BLaER1 (cell line): ENCODE measurements at regions not wholly inside any gene's neighbourhood (a gene's known extent, or its start where the extent isn't known, plus 50 kb on each side); places are given as distances from the start of the nearest gene placed in this dataset.

ENCODE experiments used
- H3K27ac ChIP-seq: shearing (Covaris generic); formaldehyde crosslinking; 2 replicates; pipeline ENCODE4 v1.8.1; 2022
- H3K27me3 ChIP-seq: shearing (Covaris generic); formaldehyde crosslinking; 2 replicates; pipeline ENCODE4 v1.8.1; 2022
- H3K36me3 ChIP-seq: shearing (Covaris generic); formaldehyde crosslinking; 2 replicates; pipeline ENCODE4 v1.8.1; 2022
- H3K4me1 ChIP-seq: shearing (Covaris generic); formaldehyde crosslinking; 2 replicates; pipeline ENCODE4 v1.8.1; 2022
- H3K4me2 ChIP-seq: shearing (Covaris generic); formaldehyde crosslinking; 2 replicates; pipeline ENCODE4 v1.8.1; 2022
- H3K4me3 ChIP-seq: shearing (Covaris generic); formaldehyde crosslinking; 2 replicates; pipeline ENCODE4 v1.8.1; 2022
- H3K9ac ChIP-seq: shearing (Covaris generic); formaldehyde crosslinking; 2 replicates; pipeline ENCODE4 v1.8.1; 2022
- H3K9me3 ChIP-seq: shearing (Covaris generic); formaldehyde crosslinking; 2 replicates; pipeline ENCODE4 v1.8.1; 2022
- H4K20me1 ChIP-seq: shearing (Covaris generic); formaldehyde crosslinking; 2 replicates; pipeline ENCODE4 v1.8.1; 2022
- Cebpa-rat ChIP-seq: shearing (Covaris generic); IDR thresholded peaks from 2 replicates; pipeline ENCODE4 v1.8.1; 2022

DNA sequence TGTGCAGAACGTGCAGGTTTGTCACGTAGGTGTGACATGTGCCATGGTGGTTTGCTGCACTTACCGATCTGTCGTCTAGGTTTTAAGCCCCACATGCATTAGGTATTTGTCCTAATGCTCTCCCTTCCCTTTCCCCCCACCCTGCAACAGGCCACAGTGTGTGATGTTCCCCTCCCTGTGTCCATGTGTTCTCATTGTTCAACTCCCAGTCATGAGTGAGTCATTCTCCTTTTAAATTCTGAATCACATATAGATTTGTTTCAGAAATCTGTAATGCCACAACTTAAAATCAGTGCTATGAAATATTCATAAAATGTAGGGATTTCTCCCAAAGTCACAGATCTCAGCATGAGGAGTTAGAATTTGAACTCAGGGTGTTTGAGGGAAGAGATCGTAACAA is 552.5 kb upstream of the MBL2 start:
- Histone ChIP-seq H3K4me2 (no peak overlapping the region), H3K9ac (no peak overlapping the region), H3K27ac (no peak overlapping the region), H3K27me3 (no peaks in the 10 kb centered on the region), H3K4me3 (no peak overlapping the region), H3K9me3 (no peaks in the 10 kb centered on the region), H4K20me1 (no peaks in the 10 kb centered on the region), H3K4me1 (no peaks in the 10 kb centered on the region), H3K36me3 (no peaks in the 10 kb centered on the region)
- no peak for TF ChIP-seq Cebpa-rat

DNA sequence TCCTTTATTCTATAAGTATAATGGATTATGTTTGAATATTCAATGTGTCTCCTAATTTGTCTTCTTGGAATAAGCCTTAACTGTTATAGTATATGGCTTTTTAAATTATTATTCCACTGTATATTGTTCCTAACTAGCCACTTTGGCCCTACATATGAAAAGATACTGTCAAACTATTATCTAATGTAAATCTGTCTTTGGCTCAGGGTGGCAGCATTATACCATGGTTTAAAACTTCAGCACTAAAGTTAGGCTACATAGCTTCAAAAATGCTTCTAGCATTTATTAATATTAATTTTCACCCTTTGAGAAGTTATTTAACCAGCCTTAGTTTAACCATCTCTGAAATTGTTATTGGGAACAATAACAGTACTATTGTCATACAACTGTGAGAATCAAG is 543.1 kb upstream of the MBL2 start:
- Histone ChIP-seq H4K20me1 (no peaks in the 10 kb centered on the region), H3K4me2 (no peak overlapping the region), H3K36me3 (no peaks in the 10 kb centered on the region), H3K9ac (no peak overlapping the region), H3K4me3 (no peak overlapping the region), H3K27me3 (no peaks in the 10 kb centered on the region), H3K4me1 (no peaks in the 10 kb centered on the region), H3K9me3 (no peaks in the 10 kb centered on the region), H3K27ac (no peak overlapping the region)
- TF ChIP-seq Cebpa-rat, result no peak

DNA sequence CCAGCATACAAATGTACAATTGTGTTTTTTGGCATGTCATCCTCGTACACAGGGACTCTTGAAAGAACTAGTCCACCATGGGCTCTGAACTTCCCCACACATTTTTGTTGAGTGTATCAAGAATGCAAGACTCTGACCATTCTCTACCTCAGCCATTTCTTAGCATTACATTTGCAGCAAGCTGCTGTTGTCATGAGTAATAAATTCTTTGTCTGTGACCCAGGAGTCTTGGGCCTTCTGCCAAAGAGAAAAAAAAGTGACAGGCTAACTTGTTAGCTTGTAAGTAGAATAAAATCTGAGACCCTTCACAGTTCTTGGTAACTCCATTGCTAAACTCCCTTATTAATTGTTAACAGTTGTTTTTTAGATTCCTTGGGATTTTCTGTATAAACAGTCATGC is 542.3 kb upstream of the MBL2 start:
- no peaks in the 10 kb centered on the region for H3K36me3 ChIP-seq
- H3K27me3 ChIP-seq, result no peaks in the 10 kb centered on the region
- no peak overlapping the region for H3K9ac ChIP-seq
- no peaks in the 10 kb centered on the region for H3K4me1 ChIP-seq
- H3K27ac ChIP-seq, result no peak overlapping the region
- TF ChIP-seq Cebpa-rat, result no peak
- H3K9me3 ChIP-seq, result no peaks in the 10 kb centered on the region
- no peaks in the 10 kb centered on the region for H4K20me1 ChIP-seq
- H3K4me3 ChIP-seq, result no peak overlapping the region
- no peak overlapping the region for H3K4me2 ChIP-seq

DNA sequence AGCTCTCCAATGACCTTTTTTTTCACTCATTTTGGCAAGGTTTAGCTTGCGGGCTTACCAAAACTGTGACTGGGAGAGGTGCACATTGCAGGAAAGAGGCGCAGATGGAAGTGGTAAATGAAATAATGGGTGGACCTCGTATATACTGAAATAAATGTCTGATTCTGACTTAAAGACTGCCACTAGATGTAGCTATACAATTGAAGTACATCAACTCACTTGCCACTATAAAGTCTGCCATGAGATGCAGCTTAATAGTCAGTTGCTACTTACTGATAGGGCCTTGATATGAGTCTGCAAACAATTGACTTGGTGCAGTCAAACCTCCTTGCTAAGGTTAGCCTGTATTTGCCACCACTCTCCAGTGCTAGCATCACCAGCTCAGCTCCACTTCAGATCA is 525.9 kb upstream of the MBL2 start:
- no peak overlapping the region for H3K9ac ChIP-seq
- H3K4me3 ChIP-seq, result no peak overlapping the region
- H3K4me2 ChIP-seq, result no peak overlapping the region
- no peak overlapping the region for H3K27ac ChIP-seq
- H4K20me1 ChIP-seq, result no peaks in the 10 kb centered on the region
- H3K27me3 ChIP-seq, result no peaks in the 10 kb centered on the region
- TF ChIP-seq Cebpa-rat, result no peak
- no peaks in the 10 kb centered on the region for H3K9me3 ChIP-seq
- no peaks in the 10 kb centered on the region for H3K4me1 ChIP-seq
- H3K36me3 ChIP-seq, result no peaks in the 10 kb centered on the region

DNA sequence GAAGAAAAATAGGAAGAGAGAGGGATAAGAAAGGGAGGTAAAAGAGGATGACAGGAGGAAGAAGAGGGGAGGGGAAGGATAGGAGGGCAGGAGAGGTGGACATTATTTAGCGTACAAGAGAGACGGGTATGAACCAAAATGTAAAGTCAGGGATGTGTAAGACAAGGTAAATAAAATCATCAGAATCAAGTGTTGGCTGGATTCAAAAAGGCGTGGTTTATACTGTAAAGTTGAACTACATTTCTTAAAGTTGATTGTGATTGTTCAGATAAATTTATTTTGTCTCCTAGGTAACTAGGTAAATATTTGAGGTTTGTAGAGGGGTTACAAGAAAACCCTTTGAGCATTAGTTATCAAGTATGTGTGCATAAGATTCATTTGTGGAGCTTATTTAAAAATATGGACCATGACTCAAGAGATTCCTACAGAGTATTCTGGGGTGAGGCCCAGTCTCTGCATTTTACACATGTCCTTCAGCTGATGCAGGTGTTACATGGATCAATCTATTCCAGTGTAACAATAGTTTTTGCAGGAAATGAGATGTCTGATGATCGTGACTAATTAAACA is 512.1 kb upstream of the MBL2 start:
- Histone ChIP-seq H3K27ac (no peak overlapping the region), H3K4me1 (no peaks in the 10 kb centered on the region), H3K4me2 (no peak overlapping the region), H3K27me3 (no peaks in the 10 kb centered on the region), H3K4me3 (no peak overlapping the region), H3K9me3 (no peaks in the 10 kb centered on the region), H4K20me1 (no peaks in the 10 kb centered on the region), H3K9ac (no peak overlapping the region), H3K36me3 (no peaks in the 10 kb centered on the region)
- no peak for TF ChIP-seq Cebpa-rat

DNA sequence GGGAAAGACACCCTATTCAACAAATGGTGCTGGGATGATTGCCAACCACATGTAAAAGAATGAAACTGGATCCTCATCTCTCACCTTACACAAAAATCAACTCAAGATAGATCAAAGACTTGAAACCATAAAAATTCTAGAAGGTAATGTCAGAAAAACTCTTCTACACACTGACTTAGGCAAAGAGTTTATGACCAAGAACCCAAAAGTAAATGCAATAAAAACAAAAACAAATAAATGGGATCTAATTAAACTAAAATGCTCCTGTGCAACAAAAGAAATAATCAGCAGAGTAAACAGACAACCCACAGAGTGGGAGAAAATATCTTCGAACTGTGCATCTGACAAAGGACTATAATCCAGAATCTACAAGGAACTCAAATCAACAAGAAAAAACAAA is 504.2 kb upstream of the MBL2 start:
- Histone ChIP-seq H3K9ac (no peak overlapping the region), H3K4me3 (no peak overlapping the region), H3K9me3 (peaks cover 6% of the 10 kb centered on the region; the same call in 1 of the 2 replicates), H3K27me3 (no peaks in the 10 kb centered on the region), H3K4me2 (no peak overlapping the region), H3K36me3 (no peaks in the 10 kb centered on the region), H3K4me1 (no peaks in the 10 kb centered on the region), H4K20me1 (no peaks in the 10 kb centered on the region), H3K27ac (no peak overlapping the region)
- TF ChIP-seq Cebpa-rat, result no peak

DNA sequence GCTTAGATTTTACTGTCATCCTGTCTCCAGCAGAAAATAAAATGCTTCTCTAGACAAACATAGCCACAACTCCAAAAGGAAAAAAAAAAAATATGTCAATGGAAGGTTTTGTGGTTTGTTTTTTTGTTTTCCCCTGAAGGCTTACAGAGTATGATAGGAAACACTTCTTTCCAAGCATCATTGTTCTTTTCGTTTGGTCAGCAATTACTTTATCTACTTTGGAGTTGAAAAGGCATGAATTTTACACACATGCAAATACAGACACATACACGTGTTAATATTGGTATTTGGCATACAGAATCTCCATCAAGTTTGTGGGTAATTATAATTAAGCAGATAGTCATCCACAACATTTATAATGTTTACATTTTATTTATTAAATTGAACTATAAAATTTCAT is 496.9 kb upstream of the MBL2 start:
- no peaks in the 10 kb centered on the region for H3K36me3 ChIP-seq
- H3K27ac ChIP-seq, result no peak overlapping the region
- H3K4me1 ChIP-seq, result no peaks in the 10 kb centered on the region
- H3K27me3 ChIP-seq, result no peaks in the 10 kb centered on the region
- no peaks in the 10 kb centered on the region for H4K20me1 ChIP-seq
- H3K9me3 ChIP-seq, result peaks cover 3% of the 10 kb centered on the region; the same call in 1 of the 2 replicates
- H3K4me3 ChIP-seq, result no peak overlapping the region
- no peak for TF ChIP-seq Cebpa-rat
- H3K9ac ChIP-seq, result no peak overlapping the region
- no peak overlapping the region for H3K4me2 ChIP-seq

DNA sequence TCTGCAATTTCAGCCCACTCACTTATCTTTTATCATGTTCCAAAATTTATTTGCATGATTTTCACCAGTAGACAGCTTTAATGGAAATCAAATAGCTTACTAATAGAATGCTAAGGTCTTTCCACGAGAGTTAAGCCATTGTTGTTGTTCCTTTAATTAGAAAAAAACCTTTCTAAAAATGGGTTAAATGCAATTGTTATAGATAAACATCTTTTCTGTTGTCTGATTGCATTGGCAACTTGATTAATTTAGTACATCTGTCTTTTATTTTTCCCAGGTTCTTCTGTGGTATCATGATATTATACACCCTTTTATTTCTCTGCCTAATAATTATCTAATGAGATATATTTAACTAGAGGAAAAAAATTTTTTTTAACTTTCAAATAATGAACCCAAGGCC is 487.6 kb upstream of the MBL2 start:
- no peak for TF ChIP-seq Cebpa-rat
- Histone ChIP-seq H3K36me3 (no peaks in the 10 kb centered on the region), H3K27me3 (no peaks in the 10 kb centered on the region), H3K4me3 (no peak overlapping the region), H4K20me1 (no peaks in the 10 kb centered on the region), H3K9ac (no peak overlapping the region), H3K4me1 (no peaks in the 10 kb centered on the region), H3K4me2 (no peak overlapping the region), H3K27ac (no peak overlapping the region), H3K9me3 (no peaks in the 10 kb centered on the region)

DNA sequence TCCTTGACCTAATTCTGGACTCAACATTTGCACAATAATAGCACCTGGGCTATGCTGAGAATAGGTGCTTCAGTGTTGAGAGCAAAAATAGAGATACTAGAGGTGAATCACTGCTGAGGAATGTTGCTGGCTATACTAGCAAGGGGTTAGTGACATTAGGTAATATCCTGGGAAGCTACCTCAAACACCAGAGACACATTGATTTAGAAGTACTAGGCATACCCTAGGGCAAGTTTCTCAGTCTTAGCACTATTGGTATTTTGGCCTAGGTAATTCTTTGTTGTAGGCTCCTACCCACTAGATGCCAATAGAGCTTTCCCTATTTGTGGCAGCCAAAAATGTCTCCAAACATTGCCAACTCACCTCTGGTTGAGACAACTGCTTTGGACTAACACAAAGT is 484.0 kb upstream of the MBL2 start:
- Histone ChIP-seq H3K9ac (no peak overlapping the region), H3K27me3 (no peaks in the 10 kb centered on the region), H3K4me2 (no peak overlapping the region), H3K9me3 (peaks cover 10% of the 10 kb centered on the region; the same call in 1 of the 2 replicates), H3K27ac (no peak overlapping the region), H3K36me3 (no peaks in the 10 kb centered on the region), H3K4me1 (no peaks in the 10 kb centered on the region), H3K4me3 (no peak overlapping the region), H4K20me1 (no peaks in the 10 kb centered on the region)
- no peak for TF ChIP-seq Cebpa-rat

DNA sequence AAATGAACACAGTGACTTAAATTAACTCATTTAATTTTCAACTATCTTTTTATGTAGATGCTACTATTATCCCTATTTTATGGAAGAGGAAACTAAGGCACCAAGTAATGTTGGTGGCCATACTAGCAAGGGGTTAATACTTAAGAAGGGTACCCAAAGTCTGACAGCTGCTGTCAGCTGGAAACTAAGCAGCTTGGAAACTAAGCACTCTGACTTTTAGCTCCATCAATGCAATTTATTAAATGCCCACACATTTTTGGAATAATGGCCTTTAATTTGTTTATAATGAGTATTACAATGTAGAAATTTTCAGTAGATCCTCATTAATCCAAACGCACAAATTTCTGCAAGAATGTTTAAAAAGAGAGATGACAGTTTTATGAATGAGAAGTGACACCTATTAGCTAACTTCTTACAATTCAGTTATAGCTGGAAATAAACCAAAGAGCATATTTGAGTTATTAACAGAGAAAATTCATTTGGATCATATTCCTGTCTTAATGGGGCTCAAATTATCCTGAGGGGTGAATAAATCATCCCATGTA is 483.1 kb upstream of the MBL2 start:
- Histone ChIP-seq H3K9me3 (peaks cover 10% of the 10 kb centered on the region; the same call in 1 of the 2 replicates), H3K27me3 (no peaks in the 10 kb centered on the region), H3K9ac (no peak overlapping the region), H3K4me2 (no peak overlapping the region), H4K20me1 (no peaks in the 10 kb centered on the region), H3K27ac (no peak overlapping the region), H3K4me3 (no peak overlapping the region), H3K36me3 (no peaks in the 10 kb centered on the region), H3K4me1 (no peaks in the 10 kb centered on the region)
- no peak for TF ChIP-seq Cebpa-rat

DNA sequence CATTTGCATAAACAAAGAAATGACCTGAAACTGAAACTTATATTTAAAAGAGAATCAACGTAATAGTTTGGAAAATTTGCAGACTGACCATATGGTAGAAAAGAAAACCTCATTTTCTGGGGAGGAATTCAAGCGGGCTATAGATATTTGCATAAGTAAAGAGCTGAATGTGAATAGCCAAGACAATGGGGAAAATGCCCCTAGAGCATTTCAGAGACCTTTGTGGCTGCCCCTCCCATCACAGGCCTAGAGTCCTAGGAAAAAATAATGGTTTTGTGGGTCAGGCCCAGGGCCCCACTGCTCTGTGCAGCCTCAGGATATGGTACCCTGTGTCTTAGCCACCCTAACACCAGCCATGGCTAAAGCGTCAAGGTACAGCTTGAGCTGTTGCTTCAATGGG is 480.6 kb upstream of the MBL2 start:
- Histone ChIP-seq H3K4me2 (no peak overlapping the region), H3K27ac (no peak overlapping the region)

More for the DNA sequence above, 480.6 kb upstream of the MBL2 start:
- H3K4me3 ChIP-seq, result no peak overlapping the region
- H3K9ac ChIP-seq, result no peak overlapping the region
- no peaks in the 10 kb centered on the region for H3K27me3 ChIP-seq
- H3K36me3 ChIP-seq, result no peaks in the 10 kb centered on the region
- no peak for TF ChIP-seq Cebpa-rat
- no peaks in the 10 kb centered on the region for H3K4me1 ChIP-seq
- peaks cover 10% of the 10 kb centered on the region; the same call in 1 of the 2 replicates for H3K9me3 ChIP-seq
- no peaks in the 10 kb centered on the region for H4K20me1 ChIP-seq
